NT2/D1 (cell line): ENCODE measurements at regions not wholly inside any gene's neighbourhood (a gene's known extent, or its start where the extent isn't known, plus 50 kb on each side); places are given as distances from the start of the nearest gene placed in this dataset.

Experiments
- DNase-seq: peaks from one replicate; pipeline ENCODE4 v3.0.0-alpha.2; 2011; ENCODE audit warnings: low read depth, low spot score
- H3K27me3 ChIP-seq: 2 replicates; pipeline ENCODE4 v1.6.0; 2011; ENCODE audit warnings: mild to moderate bottlenecking; ENCODE audit not compliant: insufficient read length, insufficient read depth
- H3K36me3 ChIP-seq: 2 replicates; pipeline ENCODE4 v1.6.1; 2011; ENCODE audit warnings: mild to moderate bottlenecking, low read length, mixed read lengths; ENCODE audit not compliant: insufficient read depth, insufficient read length
- H3K4me1 ChIP-seq: 2 replicates; pipeline ENCODE4 v1.5.1; 2011; ENCODE audit not compliant: insufficient read depth, insufficient read length
- H3K4me3 ChIP-seq: 2 replicates; pipeline ENCODE4 v1.5.1; 2011; ENCODE audit warnings: low read depth; ENCODE audit not compliant: insufficient read length
- H3K9ac ChIP-seq: 2 replicates; pipeline ENCODE4 v1.6.0; 2011; ENCODE audit warnings: low read depth; ENCODE audit not compliant: insufficient read length
- H3K9me3 ChIP-seq: 2 replicates; pipeline ENCODE4 v1.5.1; 2011; ENCODE audit warnings: mild to moderate bottlenecking, low read length; ENCODE audit not compliant: insufficient read depth
- SUZ12 ChIP-seq: IDR thresholded peaks from 2 replicates; pipeline ENCODE4 v1.6.1; 2011; ENCODE audit not compliant: insufficient read length, insufficient read depth; ENCODE audit errors: extremely low read depth
- YY1 ChIP-seq: IDR thresholded peaks from 2 replicates; pipeline ENCODE4 v1.6.1; 2011; ENCODE audit not compliant: insufficient read length, insufficient read depth
- ZNF274 ChIP-seq: IDR thresholded peaks from 2 replicates; pipeline ENCODE4 v1.6.1; 2011; ENCODE audit warnings: mild to moderate bottlenecking, low read depth, low read length

- Histone ChIP-seq H3K9ac (no peak overlapping the region), H3K9me3 (peaks cover 15% of the 10 kb centered on the region), H3K4me3 (no peak overlapping the region), H3K27me3 (no peaks in the 10 kb centered on the region), H3K4me1 (no peaks in the 10 kb centered on the region), H3K36me3 (no peaks in the 10 kb centered on the region)
- TF ChIP-seq ZNF274 = no peak
- no peak for TF ChIP-seq YY1
- TF ChIP-seq SUZ12 = no peak
- DNase-seq = no peak
Measured at GRCh38 chr16:79668502-79668901, 68.0 kb upstream of the MAF start.

GRCh38 chr16:79665970-79666369 is 65.4 kb upstream of the MAF start:
- DNase-seq = no peak
- Histone ChIP-seq H3K9me3 (peaks cover 8% of the 10 kb centered on the region; the same call in 1 of the 2 replicates), H3K27me3 (no peaks in the 10 kb centered on the region), H3K4me1 (no peaks in the 10 kb centered on the region), H3K9ac (no peak overlapping the region), H3K4me3 (no peak overlapping the region), H3K36me3 (no peaks in the 10 kb centered on the region)
- TF ChIP-seq SUZ12 = no peak
- TF ChIP-seq YY1 = no peak
- TF ChIP-seq ZNF274 = no peak

GRCh38 chr16:79664407-79664806 is 63.9 kb upstream of the MAF start:
- Histone ChIP-seq H3K9me3 (0 out of 2 replicates have a peak, but pooled peaks cover 5% of the 10 kb centered on the region), H3K4me3 (no peak overlapping the region), H3K4me1 (no peaks in the 10 kb centered on the region), H3K27me3 (no peaks in the 10 kb centered on the region), H3K9ac (no peak overlapping the region), H3K36me3 (no peaks in the 10 kb centered on the region)
- no peak for DNase-seq
- no peak for TF ChIP-seq SUZ12
- TF ChIP-seq ZNF274 = no peak
- TF ChIP-seq YY1 = no peak

- no peak for TF ChIP-seq ZNF274
- no peak for TF ChIP-seq SUZ12
- TF ChIP-seq YY1 = no peak
- no peaks in the 10 kb centered on the region for H3K4me1 ChIP-seq
Measured at GRCh38 chr16:79662669-79663313, 62.3 kb upstream of the MAF start.

DNA sequence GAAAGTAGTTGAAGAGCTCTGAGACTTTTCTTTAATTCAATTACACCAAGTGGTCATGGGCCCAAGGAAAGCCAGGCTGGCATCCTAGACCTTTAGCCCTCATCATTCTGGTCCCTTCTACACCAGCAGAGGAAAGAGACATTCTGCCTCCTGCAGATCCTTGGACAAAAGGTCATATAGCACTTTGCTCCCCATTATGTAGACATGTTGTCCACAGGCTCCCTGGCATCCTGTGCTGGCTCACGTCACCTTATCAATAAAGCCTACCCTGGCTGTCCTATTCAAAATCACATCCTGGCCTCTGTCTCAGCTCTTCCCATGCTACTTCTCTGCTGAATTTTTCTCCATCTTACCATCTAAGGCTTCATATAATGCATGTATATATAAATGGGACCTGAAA is 61.6 kb upstream of the MAF start:
- no peaks in the 10 kb centered on the region for H3K27me3 ChIP-seq
- no peaks in the 10 kb centered on the region for H3K36me3 ChIP-seq
- no peak for DNase-seq
- no peak overlapping the region for H3K9ac ChIP-seq
- no peak for TF ChIP-seq SUZ12
- no peak for TF ChIP-seq YY1
- no peak for TF ChIP-seq ZNF274
- H3K4me1 ChIP-seq = no peaks in the 10 kb centered on the region
- H3K4me3 ChIP-seq = no peak overlapping the region
- H3K9me3 ChIP-seq = no peaks in the 10 kb centered on the region

More at GRCh38 chr16:79662669-79663313, 62.3 kb upstream of the MAF start:
- no peak for DNase-seq
- Histone ChIP-seq H3K9ac (no peak overlapping the region), H3K27me3 (no peaks in the 10 kb centered on the region), H3K4me3 (no peak overlapping the region), H3K9me3 (no peaks in the 10 kb centered on the region), H3K36me3 (no peaks in the 10 kb centered on the region)

DNA sequence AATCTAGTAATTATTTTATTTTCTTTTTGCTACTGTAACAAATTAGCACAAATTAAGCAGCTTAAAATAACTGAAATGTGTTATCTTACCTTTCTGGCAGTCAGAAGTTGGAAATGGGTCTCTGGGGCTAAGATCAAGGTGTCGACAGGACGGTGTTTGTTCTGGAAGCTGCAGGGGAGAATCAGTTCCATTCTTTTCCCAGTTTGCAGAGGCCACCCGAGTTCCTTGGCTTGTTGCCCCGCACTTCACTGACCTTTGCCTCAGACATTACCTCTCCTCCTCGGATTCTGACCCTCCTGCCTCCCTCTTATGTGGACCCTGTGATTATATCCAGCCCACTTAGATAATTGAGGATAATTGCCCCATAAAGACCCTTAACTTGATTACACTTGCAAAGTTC is 61.0 kb upstream of the MAF start:
- Histone ChIP-seq H3K36me3 (no peaks in the 10 kb centered on the region), H3K4me1 (no peaks in the 10 kb centered on the region), H3K27me3 (no peaks in the 10 kb centered on the region), H3K9ac (no peak overlapping the region), H3K9me3 (no peaks in the 10 kb centered on the region), H3K4me3 (no peak overlapping the region)
- DNase-seq = no peak
- TF ChIP-seq ZNF274 = no peak
- TF ChIP-seq YY1 = no peak
- TF ChIP-seq SUZ12 = no peak

DNA sequence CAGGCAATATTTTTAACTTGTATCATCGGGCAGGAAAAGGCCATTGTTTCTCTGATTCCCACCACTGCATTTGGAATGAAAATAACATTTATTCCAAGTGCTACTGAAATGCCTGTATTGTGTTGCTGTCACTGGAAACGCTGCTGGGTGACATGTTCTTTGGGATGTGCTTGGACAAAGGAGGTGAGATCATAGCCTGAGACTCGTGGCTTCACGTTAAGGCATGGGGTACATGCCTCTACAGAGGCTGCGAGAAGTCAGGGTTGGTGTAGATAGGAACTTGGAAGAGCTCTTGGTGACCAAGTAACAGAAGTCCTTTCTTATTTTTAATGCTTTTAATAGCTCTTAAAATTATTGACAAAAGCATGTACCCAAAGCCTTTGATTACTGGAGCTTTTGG is 58.8 kb upstream of the MAF start:
- Histone ChIP-seq H3K36me3 (no peaks in the 10 kb centered on the region), H3K4me3 (no peak overlapping the region), H3K9me3 (no peaks in the 10 kb centered on the region), H3K27me3 (no peaks in the 10 kb centered on the region), H3K9ac (no peak overlapping the region), H3K4me1 (no peaks in the 10 kb centered on the region)
- DNase-seq = no peak
- no peak for TF ChIP-seq YY1
- no peak for TF ChIP-seq SUZ12
- no peak for TF ChIP-seq ZNF274
